HG03064 (cell line): ENCODE measurements at regions not wholly inside any gene's neighbourhood (a gene's known extent, or its start where the extent isn't known, plus 50 kb on each side); places are given as distances from the start of the nearest gene placed in this dataset.
"Not testable (repeated sequence)": the region's sequence is repeated elsewhere in the genome, so short reads cannot be mapped to it uniquely, and the experiment has no call there.

Source experiments
- ATAC-seq: cut with Tn5 transposase; IDR thresholded peaks from one replicate; pipeline ENCODE4 v1.9.1; 2021; ENCODE audit warnings: low read depth; ENCODE audit not compliant: unreplicated experiment

GRCh38 chr2:175690113-175690837 is 311.8 kb downstream of the LNPK start:
- no peak for ATAC-seq

- ATAC-seq, result no peak
Observed at GRCh38 chr2:175688243-175688642, 313.8 kb downstream of the LNPK start.

GRCh38 chr2:175687465-175687864 is 314.6 kb downstream of the LNPK start:
- ATAC-seq, result no peak

- ATAC-seq, result no peak
Observed at GRCh38 chr2:175686002-175686401, 316.1 kb downstream of the LNPK start.

GRCh38 chr2:175684466-175684865 is 317.6 kb downstream of the LNPK start:
- ATAC-seq, result no peak

GRCh38 chr2:175679728-175680127 is 322.3 kb downstream of the LNPK start:
- ATAC-seq, result no peak

GRCh38 chr2:175679231-175679630 is 322.8 kb downstream of the LNPK start:
- no peak for ATAC-seq

- no peak for ATAC-seq
Observed at GRCh38 chr2:175677880-175678279, 324.2 kb downstream of the LNPK start.

- no peak for ATAC-seq
Observed at GRCh38 chr2:175676813-175677212, 325.3 kb downstream of the LNPK start.

GRCh38 chr2:175668804-175669203 is 333.3 kb downstream of the LNPK start:
- not testable (repeated sequence) for ATAC-seq

- ATAC-seq, result no peak
Observed at GRCh38 chr2:175662335-175662734, 339.7 kb downstream of the LNPK start.

- ATAC-seq, result no peak
Observed at GRCh38 chr2:175648577-175649063, 353.4 kb downstream of the LNPK start.

- ATAC-seq, result no peak
Observed at GRCh38 chr2:175647058-175647457, 355.0 kb downstream of the LNPK start.

GRCh38 chr2:175640655-175641054 is 361.4 kb downstream of the LNPK start:
- ATAC-seq, result no peak

- ATAC-seq, result no peak
Observed at GRCh38 chr2:175633227-175633626, 368.8 kb downstream of the LNPK start.

- ATAC-seq, result no peak
Observed at GRCh38 chr2:175631245-175631623, 370.8 kb downstream of the LNPK start.

GRCh38 chr2:175630280-175631244 is 371.5 kb downstream of the LNPK start:
- ATAC-seq, result no peak

- no peak for ATAC-seq
Observed at GRCh38 chr2:175628243-175628642, 373.8 kb downstream of the LNPK start.

- no peak for ATAC-seq
Observed at GRCh38 chr2:175627405-175627804, 374.7 kb downstream of the LNPK start.

GRCh38 chr2:175626796-175627195 is 375.3 kb downstream of the LNPK start:
- ATAC-seq, result no peak

GRCh38 chr2:175624785-175625184 is 377.3 kb downstream of the LNPK start:
- no peak for ATAC-seq
